Erythroblast (primary cell): ENCODE measurements at regions not wholly inside any gene's neighbourhood (a gene's known extent, or its start where the extent isn't known, plus 50 kb on each side); places are given as distances from the start of the nearest gene placed in this dataset.

ENCODE experiments used
- DNase-seq, 2 experiments: peaks; one replicate each; lab custom pipeline; 2025; lab: John Stamatoyannopoulos, UW
- GATA1 ChIP-seq: IDR thresholded peaks from 2 replicates; pipeline ENCODE4 v1.6.1; 2011; ENCODE audit warnings: low read depth, mild to moderate bottlenecking, control low read depth, low read length, moderate library complexity
- POLR2A ChIP-seq: IDR thresholded peaks from 2 replicates; pipeline ENCODE4 v1.6.1; 2011; ENCODE audit warnings: mild to moderate bottlenecking, low read length

GRCh38 chr2:22998359-22998758, 386.6 kb upstream of the KLHL29 start:
- TF ChIP-seq GATA1: no peak
- no peak for TF ChIP-seq POLR2A
- DNase-seq: no peak

- no peak for TF ChIP-seq GATA1
- TF ChIP-seq POLR2A: no peak
- no peak for DNase-seq
Observed at GRCh38 chr2:22999951-23000350, 385.0 kb upstream of the KLHL29 start.

- DNase-seq: no peak
- TF ChIP-seq POLR2A (no peak), GATA1 (no peak)
Observed at GRCh38 chr2:23002234-23002633, 382.7 kb upstream of the KLHL29 start.

- no peak for DNase-seq
- TF ChIP-seq GATA1 (no peak), POLR2A (no peak)
Observed at GRCh38 chr2:23005469-23005868, 379.5 kb upstream of the KLHL29 start.

- TF ChIP-seq POLR2A (no peak), GATA1 (no peak)
- DNase-seq: no peak
Observed at GRCh38 chr2:23007631-23008235, 377.2 kb upstream of the KLHL29 start.

GRCh38 chr2:23008440-23008839, 376.5 kb upstream of the KLHL29 start:
- DNase-seq: no peak
- TF ChIP-seq POLR2A (no peak), GATA1 (no peak)

- no peak for DNase-seq
- TF ChIP-seq GATA1: no peak
- no peak for TF ChIP-seq POLR2A
Observed at GRCh38 chr2:23008951-23009350, 376.0 kb upstream of the KLHL29 start.

GRCh38 chr2:23009545-23010149, 375.3 kb upstream of the KLHL29 start:
- DNase-seq: no peak
- TF ChIP-seq POLR2A (no peak), GATA1 (no peak)

- no peak for DNase-seq
- TF ChIP-seq GATA1 (no peak), POLR2A (no peak)
Observed at GRCh38 chr2:23012499-23012898, 372.5 kb upstream of the KLHL29 start.

GRCh38 chr2:23015651-23016200, 369.3 kb upstream of the KLHL29 start:
- DNase-seq: no peak
- no peak for TF ChIP-seq GATA1
- TF ChIP-seq POLR2A: no peak

GRCh38 chr2:23019476-23019875, 365.5 kb upstream of the KLHL29 start:
- DNase-seq: no peak
- no peak for TF ChIP-seq GATA1
- TF ChIP-seq POLR2A: no peak

- TF ChIP-seq GATA1 (no peak), POLR2A (no peak)
- no peak for DNase-seq
Observed at GRCh38 chr2:23020659-23021058, 364.3 kb upstream of the KLHL29 start.

GRCh38 chr2:23021311-23022120, 363.5 kb upstream of the KLHL29 start:
- no peak for TF ChIP-seq GATA1
- TF ChIP-seq POLR2A: no peak
- no peak for DNase-seq

- DNase-seq: no peak
- no peak for TF ChIP-seq POLR2A
- no peak for TF ChIP-seq GATA1
Observed at GRCh38 chr2:23023722-23024121, 361.3 kb upstream of the KLHL29 start.

- DNase-seq: no peak
- TF ChIP-seq GATA1: no peak
Observed at GRCh38 chr2:23026671-23027070, 358.3 kb upstream of the KLHL29 start.
